Neuronal stem cell (in vitro differentiated cells): ENCODE measurements at regions not wholly inside any gene's neighbourhood (a gene's known extent, or its start where the extent isn't known, plus 50 kb on each side); places are given as distances from the start of the nearest gene placed in this dataset. TPM values are rescaled to one million over a fixed set of nuclear protein-coding genes. Genes with fewer than 3 reads are reported as not detected.

ENCODE experiments used
- DNase-seq: peaks from one replicate; pipeline ENCODE4 v3.0.0-alpha.2; 2013; ENCODE audit warnings: low spot score
- H2AFZ ChIP-seq: one replicate; pipeline ENCODE4 v1.6.1; 2013; ENCODE audit warnings: mild to moderate bottlenecking, low read length, inconsistent platforms
- H2AK5ac ChIP-seq: 2 replicates; pipeline ENCODE4 v1.6.1; 2013; ENCODE audit warnings: low read depth, mild to moderate bottlenecking, inconsistent platforms, low read length, moderate library complexity, mixed read lengths
- H2BK120ac ChIP-seq: 2 replicates; pipeline ENCODE4 v1.6.1; 2013; ENCODE audit warnings: low read depth, mild to moderate bottlenecking, inconsistent platforms, low read length, moderate library complexity, mixed read lengths
- H2BK12ac ChIP-seq: one replicate; pipeline ENCODE4 v1.6.1; 2013; ENCODE audit warnings: low read length, inconsistent platforms
- H2BK15ac ChIP-seq: 2 replicates; pipeline ENCODE4 v1.6.1; 2013; ENCODE audit warnings: mild to moderate bottlenecking, low read length, inconsistent platforms, mixed read lengths
- H2BK5ac ChIP-seq: one replicate; pipeline ENCODE4 v1.6.1; 2013; ENCODE audit warnings: inconsistent platforms, mild to moderate bottlenecking, low read length, moderate library complexity
- H3K14ac ChIP-seq: one replicate; pipeline ENCODE4 v1.6.1; 2013; ENCODE audit warnings: low read length, inconsistent platforms
- H3K18ac ChIP-seq: 2 replicates; pipeline ENCODE4 v1.6.1; 2013; ENCODE audit warnings: low read length, inconsistent platforms
- H3K23ac ChIP-seq: 2 replicates; pipeline ENCODE4 v1.6.1; 2013; ENCODE audit warnings: low read depth, mild to moderate bottlenecking, mixed read lengths, low read length, inconsistent platforms; ENCODE audit not compliant: poor library complexity
- H3K27ac ChIP-seq: replicated peaks from 3 replicates; pipeline ENCODE4 v1.5.1; 2013; ENCODE audit warnings: low read length, inconsistent platforms
- H3K27me3 ChIP-seq, 3 experiments: 2 replicates each; pipeline ENCODE4 v1.6.1; 2013; ENCODE audit warnings: low read length in 3 of 3, mild to moderate bottlenecking in 2 of 3, inconsistent platforms in 1 of 3, low read depth in 1 of 3, mixed read lengths in 1 of 3, moderate library complexity in 1 of 3; ENCODE audit not compliant: control insufficient read depth in 3 of 3, insufficient read depth in 3 of 3
- H3K36me3 ChIP-seq, 2 donors: replicated peaks in 1 of 2; 2 replicates each; pipeline ENCODE4 v1.6.1; 2013; ENCODE audit warnings: low read length in 2 of 2; ENCODE audit not compliant: control insufficient read depth in 2 of 2, insufficient read depth in 2 of 2
- H3K4ac ChIP-seq: 2 replicates; pipeline ENCODE4 v1.6.1; 2013; ENCODE audit warnings: inconsistent platforms, mild to moderate bottlenecking, low read length, moderate library complexity
- H3K4me1 ChIP-seq, 2 donors: 1 replicate in 1 of 2; 2 replicates in 1 of 2; pipeline ENCODE4 v1.6.1; 2013; ENCODE audit warnings: low read length in 2 of 2, low read depth in 1 of 2; ENCODE audit not compliant: control insufficient read depth in 2 of 2, insufficient read depth in 1 of 2
- H3K4me2 ChIP-seq: one replicate; pipeline ENCODE4 v1.6.1; 2013; ENCODE audit warnings: mild to moderate bottlenecking, low read length, inconsistent platforms; ENCODE audit not compliant: insufficient read depth, poor library complexity, severe bottlenecking
- H3K4me3 ChIP-seq, 2 donors: 2 replicates each; pipeline ENCODE4 v1.5.1; 2013; ENCODE audit warnings: low read length in 2 of 2, mild to moderate bottlenecking in 2 of 2, inconsistent platforms in 1 of 2, moderate library complexity in 1 of 2
- H3K79me1 ChIP-seq: one replicate; pipeline ENCODE4 v1.6.1; 2013; ENCODE audit warnings: low read depth, mild to moderate bottlenecking, inconsistent platforms, low read length, moderate library complexity
- H3K9ac ChIP-seq: one replicate; pipeline ENCODE4 v1.6.1; 2013; ENCODE audit warnings: mild to moderate bottlenecking, low read depth, low read length, inconsistent platforms; ENCODE audit not compliant: poor library complexity
- H3K9me3 ChIP-seq, 2 donors: replicated peaks in 1 of 2; 2 replicates each; pipeline versions ENCODE3 to v1.6.1; 2013; ENCODE audit warnings: low read length in 2 of 2, mild to moderate bottlenecking in 2 of 2, inconsistent platforms in 1 of 2, low read depth in 1 of 2, mixed read lengths in 1 of 2, moderate library complexity in 1 of 2; ENCODE audit not compliant: control insufficient read depth in 2 of 2, insufficient read depth in 1 of 2
- H4K8ac ChIP-seq: one replicate; pipeline ENCODE4 v1.6.1; 2013; ENCODE audit warnings: low read depth, mild to moderate bottlenecking, inconsistent platforms, low read length, moderate library complexity
- H4K91ac ChIP-seq: one replicate; pipeline ENCODE4 v1.6.1; 2013; ENCODE audit warnings: low read length, low read depth, mild to moderate bottlenecking, inconsistent platforms; ENCODE audit not compliant: poor library complexity
- WGBS, 2 donors: extraction: QIAGEN DNeasy Blood & Tissue Kit; methylation state at CpG; one replicate each; pipeline ENCODE4 v1.1.7; 2013; ENCODE audit warnings: missing lambda C conversion rate in 2 of 2, mixed read lengths in 1 of 2; ENCODE audit not compliant: insufficient read length in 2 of 2, insufficient replicate concordance in 1 of 2; ENCODE audit errors: extremely low coverage in 2 of 2; 5-methylcytosine and 5-hydroxymethylcytosine counted together
- small RNA-seq: library from polyadenylated mRNA; stranded (forward); fragments of <200 nt; extraction: miRNeasy Mini kit (QIAGEN cat#:217004); gene quantifications from one replicate; pipeline ENCODE3, GENCODE V24; 2013; ENCODE audit not compliant: insufficient read depth

DNA sequence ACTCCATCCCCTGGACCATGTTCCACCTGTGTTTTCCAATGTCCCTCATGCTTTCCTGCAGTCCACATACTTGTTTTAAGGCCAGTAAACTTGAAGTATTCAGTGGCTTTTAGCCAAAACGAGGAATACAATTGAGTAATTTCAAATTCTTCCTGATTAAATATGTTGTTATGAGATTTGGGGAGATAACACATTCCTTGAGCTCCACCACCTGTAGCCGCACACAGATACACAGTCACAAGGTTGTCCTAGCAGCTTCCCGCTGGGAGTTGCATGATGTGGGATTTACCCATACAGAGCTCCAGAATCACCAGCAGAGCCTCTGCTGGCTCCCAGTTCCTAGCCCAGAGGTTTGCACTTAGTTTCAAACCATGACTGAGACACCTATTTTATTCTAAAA lies 53.6 kb upstream of the FRY start:
- H3K9ac ChIP-seq, result no peak overlapping the region
- H3K4me1 ChIP-seq, result no peaks in the 10 kb centered on the region
- no peak overlapping the region for H3K4me2 ChIP-seq
- H3K18ac ChIP-seq, result no peak overlapping the region
- no peak for DNase-seq
- H3K27ac ChIP-seq, result no peak overlapping the region
- H2BK15ac ChIP-seq, result no peak overlapping the region
- H2AFZ ChIP-seq, result no peak overlapping the region
- H3K4ac ChIP-seq, result no peak overlapping the region
- no peak overlapping the region for H3K4me3 ChIP-seq
- no peak overlapping the region for H4K91ac ChIP-seq
- no peak overlapping the region for H2BK12ac ChIP-seq
- no peaks in the 10 kb centered on the region for H3K36me3 ChIP-seq
- H2BK120ac ChIP-seq, result no peak overlapping the region
- WGBS, 2 donors, result no CpG with 5 or more reads among the region's 3 CpGs
- H4K8ac ChIP-seq, result no peak overlapping the region
- H3K9me3 ChIP-seq, result no peaks in the 10 kb centered on the region
- no peak overlapping the region for H2BK5ac ChIP-seq
- H3K14ac ChIP-seq, result no peak overlapping the region
- no peak overlapping the region for H3K23ac ChIP-seq
- no peaks in the 10 kb centered on the region for H3K79me1 ChIP-seq
- no peak overlapping the region for H2AK5ac ChIP-seq
- peaks cover 0 to 3% (median 0%) of the 10 kb centered on the region in 3 experiments for H3K27me3 ChIP-seq

- no peak overlapping the region for H3K4me3 ChIP-seq
- H3K79me1 ChIP-seq, result no peaks in the 10 kb centered on the region
- H3K27ac ChIP-seq, result no peak overlapping the region
- no peak overlapping the region for H2BK5ac ChIP-seq
- H2BK120ac ChIP-seq, result no peak overlapping the region
- no peak overlapping the region for H2AFZ ChIP-seq
- no peak for DNase-seq
- H2BK12ac ChIP-seq, result no peak overlapping the region
- no peak overlapping the region for H3K18ac ChIP-seq
- H3K36me3 ChIP-seq, result no peaks in the 10 kb centered on the region
- H4K91ac ChIP-seq, result no peak overlapping the region
- H3K14ac ChIP-seq, result no peak overlapping the region
- no peak overlapping the region for H4K8ac ChIP-seq
- no CpG with 5 or more reads among the region's 1 CpG for WGBS, 2 donors
- peaks cover 0 to 3% (median 0%) of the 10 kb centered on the region in 3 experiments for H3K27me3 ChIP-seq
- no peak overlapping the region for H3K4ac ChIP-seq
- H3K23ac ChIP-seq, result no peak overlapping the region
- H3K4me2 ChIP-seq, result no peak overlapping the region
- H2AK5ac ChIP-seq, result no peak overlapping the region
- no peak overlapping the region for H3K9ac ChIP-seq
- H3K4me1 ChIP-seq, result no peaks in the 10 kb centered on the region
- H2BK15ac ChIP-seq, result no peak overlapping the region
- H3K9me3 ChIP-seq, result no peaks in the 10 kb centered on the region
These were observed 50.7 kb upstream of the FRY start for GRCh38 chr13:31980830-31981229.

Small RNA genes lying in the stretch of these regions (small RNA-seq; reads per million reads assigned to genes)
- not detected for gene RF00017
